IPS DF 6.9 (cell line): ENCODE measurements at regions not wholly inside any gene's neighbourhood (a gene's known extent, or its start where the extent isn't known, plus 50 kb on each side); places are given as distances from the start of the nearest gene placed in this dataset.

Experiments
- DNase-seq: peaks from one replicate; pipeline ENCODE4 v3.0.0-alpha.2; 2013; ENCODE audit warnings: low read depth, low spot score
- H3K27ac ChIP-seq: one replicate; pipeline ENCODE4 v1.5.1; 2013; ENCODE audit warnings: low read length, control low read depth
- H3K27me3 ChIP-seq: 2 replicates; pipeline ENCODE4 v1.6.1; 2013; ENCODE audit warnings: mild to moderate bottlenecking, low read length; ENCODE audit not compliant: control insufficient read depth, insufficient read depth
- H3K36me3 ChIP-seq: 2 replicates; pipeline ENCODE4 v1.6.1; 2013; ENCODE audit warnings: low read length; ENCODE audit not compliant: control insufficient read depth, insufficient read depth
- H3K4me1 ChIP-seq: 2 replicates; pipeline ENCODE4 v1.6.1; 2013; ENCODE audit warnings: low read length; ENCODE audit not compliant: control insufficient read depth, insufficient read depth
- H3K4me3 ChIP-seq: 2 replicates; pipeline ENCODE4 v1.5.1; 2013; ENCODE audit warnings: mild to moderate bottlenecking, low read length
- H3K9me3 ChIP-seq: 2 replicates; pipeline ENCODE4 v1.6.1; 2013; ENCODE audit warnings: low read length, inconsistent platforms; ENCODE audit not compliant: control insufficient read depth, insufficient read depth
- WGBS: extraction: QIAGEN DNeasy Blood & Tissue Kit; methylation state at CpG from one replicate; pipeline ENCODE4 v1.1.7; 2013; ENCODE audit warnings: mixed read lengths, missing lambda C conversion rate; ENCODE audit not compliant: insufficient read length, insufficient coverage; 5-methylcytosine and 5-hydroxymethylcytosine counted together

GRCh38 chr15:70261083-70261482 lies 163.4 kb upstream of the TLE3 start:
- no CpG with 5 or more reads among the region's 4 CpGs for WGBS
- H3K4me1 ChIP-seq, result no peaks in the 10 kb centered on the region
- DNase-seq, result no peak
- no peaks in the 10 kb centered on the region for H3K9me3 ChIP-seq
- H3K36me3 ChIP-seq, result no peaks in the 10 kb centered on the region
- no peak overlapping the region for H3K4me3 ChIP-seq
- H3K27me3 ChIP-seq, result no peaks in the 10 kb centered on the region
- H3K27ac ChIP-seq, result no peak overlapping the region

GRCh38 chr15:70260580-70260979 lies 162.9 kb upstream of the TLE3 start:
- DNase-seq, result no peak
- Histone ChIP-seq H3K4me3 (no peak overlapping the region), H3K36me3 (no peaks in the 10 kb centered on the region), H3K27ac (no peak overlapping the region), H3K4me1 (no peaks in the 10 kb centered on the region), H3K27me3 (no peaks in the 10 kb centered on the region), H3K9me3 (no peaks in the 10 kb centered on the region)
- no CpG with 5 or more reads among the region's 7 CpGs for WGBS

- no peaks in the 10 kb centered on the region for H3K4me1 ChIP-seq
- H3K4me3 ChIP-seq, result no peak overlapping the region
- no peaks in the 10 kb centered on the region for H3K36me3 ChIP-seq
- peak; percentile 20 for DNase-seq
- no peaks in the 10 kb centered on the region for H3K9me3 ChIP-seq
- no peaks in the 10 kb centered on the region for H3K27me3 ChIP-seq
- H3K27ac ChIP-seq, result no peak overlapping the region
- no CpG with 5 or more reads among the region's 9 CpGs for WGBS
Observed at GRCh38 chr15:70259640-70260508, 162.2 kb upstream of the TLE3 start.

GRCh38 chr15:70259028-70259424 lies 161.3 kb upstream of the TLE3 start:
- no peaks in the 10 kb centered on the region for H3K9me3 ChIP-seq
- DNase-seq, result no peak
- no peak overlapping the region for H3K27ac ChIP-seq
- no CpG with 5 or more reads among the region's 11 CpGs for WGBS
- H3K4me3 ChIP-seq, result no peak overlapping the region
- no peaks in the 10 kb centered on the region for H3K4me1 ChIP-seq
- no peaks in the 10 kb centered on the region for H3K27me3 ChIP-seq
- no peaks in the 10 kb centered on the region for H3K36me3 ChIP-seq

- Histone ChIP-seq H3K27ac (no peak overlapping the region), H3K4me3 (no peak overlapping the region), H3K27me3 (no peaks in the 10 kb centered on the region), H3K4me1 (no peaks in the 10 kb centered on the region), H3K36me3 (no peaks in the 10 kb centered on the region), H3K9me3 (no peaks in the 10 kb centered on the region)
- DNase-seq, result no peak
- WGBS, result no CpG with 5 or more reads among the region's 17 CpGs
Observed at GRCh38 chr15:70258369-70259027, 160.8 kb upstream of the TLE3 start.

GRCh38 chr15:70257573-70258248 lies 160.0 kb upstream of the TLE3 start:
- WGBS, result no CpG with 5 or more reads among the region's 8 CpGs

GRCh38 chr15:70257047-70257446 lies 159.3 kb upstream of the TLE3 start:
- DNase-seq, result no peak
- H3K4me3 ChIP-seq, result no peak overlapping the region
- no peaks in the 10 kb centered on the region for H3K36me3 ChIP-seq
- no CpG with 5 or more reads among the region's 4 CpGs for WGBS
- no peaks in the 10 kb centered on the region; the same call in 1 of the 2 replicates for H3K4me1 ChIP-seq
- no peaks in the 10 kb centered on the region for H3K9me3 ChIP-seq
- H3K27me3 ChIP-seq, result no peaks in the 10 kb centered on the region
- H3K27ac ChIP-seq, result no peak overlapping the region

More at GRCh38 chr15:70257573-70258248, 160.0 kb upstream of the TLE3 start:
- Histone ChIP-seq H3K36me3 (no peaks in the 10 kb centered on the region), H3K4me3 (no peak overlapping the region), H3K4me1 (no peaks in the 10 kb centered on the region), H3K27me3 (no peaks in the 10 kb centered on the region), H3K9me3 (no peaks in the 10 kb centered on the region), H3K27ac (no peak overlapping the region)
- DNase-seq, result no peak

- no CpG with 5 or more reads among the region's 19 CpGs for WGBS
- H3K36me3 ChIP-seq, result no peaks in the 10 kb centered on the region
- H3K9me3 ChIP-seq, result no peaks in the 10 kb centered on the region
- H3K27me3 ChIP-seq, result no peaks in the 10 kb centered on the region
- H3K27ac ChIP-seq, result no peak overlapping the region
- H3K4me1 ChIP-seq, result no peaks in the 10 kb centered on the region; the same call in 1 of the 2 replicates
- no peak overlapping the region for H3K4me3 ChIP-seq
- DNase-seq, result no peak
Observed at GRCh38 chr15:70254311-70254869, 156.7 kb upstream of the TLE3 start.

- Histone ChIP-seq H3K36me3 (no peaks in the 10 kb centered on the region), H3K27me3 (no peaks in the 10 kb centered on the region), H3K27ac (no peak overlapping the region), H3K4me1 (no peaks in the 10 kb centered on the region; the same call in 1 of the 2 replicates), H3K9me3 (no peaks in the 10 kb centered on the region), H3K4me3 (no peak overlapping the region)
- no peak for DNase-seq
- no CpG with 5 or more reads among the region's 11 CpGs for WGBS
Observed at GRCh38 chr15:70253461-70254156, 155.9 kb upstream of the TLE3 start.

GRCh38 chr15:70252951-70253320 lies 155.2 kb upstream of the TLE3 start:
- no peaks in the 10 kb centered on the region for H3K36me3 ChIP-seq
- DNase-seq, result no peak
- WGBS, result no CpG with 5 or more reads among the region's 7 CpGs
- H3K4me3 ChIP-seq, result no peak overlapping the region
- no peaks in the 10 kb centered on the region for H3K27me3 ChIP-seq
- H3K9me3 ChIP-seq, result no peaks in the 10 kb centered on the region
- H3K4me1 ChIP-seq, result peaks cover 3% of the 10 kb centered on the region
- no peak overlapping the region for H3K27ac ChIP-seq
